ENCODE measurements at regions not wholly inside any gene's neighbourhood (a gene's known extent, or its start where the extent isn't known, plus 50 kb on each side); places are given as distances from the start of the nearest gene placed in this dataset.

DNA sequence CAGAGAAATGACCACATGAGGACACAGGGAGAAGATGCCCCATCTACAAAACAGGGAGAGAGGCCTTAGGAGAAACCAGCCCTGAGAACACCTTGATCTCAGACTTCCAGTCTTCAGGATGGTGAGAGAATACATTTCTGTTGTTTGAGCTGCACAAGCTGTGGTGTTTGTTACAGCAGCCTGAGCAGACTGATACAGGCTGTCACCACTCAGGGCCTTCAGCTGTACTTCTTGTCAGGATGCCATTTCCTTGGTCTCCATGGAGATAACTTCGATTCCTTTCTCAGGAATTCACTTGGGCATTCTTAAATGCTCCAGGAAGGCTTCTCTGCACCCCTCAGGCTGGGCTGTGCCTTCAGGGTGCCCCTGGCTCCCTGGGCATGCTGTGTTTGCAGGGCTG, 85.7 kb upstream of the IGFBP3 start:
- 0 out of 3 replicates have a peak, but pooled peaks cover 2% of the 10 kb centered on the region for H3K9me3 Mint-ChIP-seq
- no peak overlapping the region for H3K27ac Mint-ChIP-seq
- Histone ChIP-seq H3K36me3 (ENCODE audit: insufficient read depth) (no peaks in the 10 kb centered on the region), H3K4me1 (ENCODE audit: insufficient read depth) (no peaks in the 10 kb centered on the region), H2AFZ (no peak overlapping the region), H3K9me2 (ENCODE audit: insufficient read depth) (peaks cover 9% of the 10 kb centered on the region; the same call in 1 of the 2 replicates), H3K4me3 (no peak overlapping the region), H4K20me1 (replicated peaks; ENCODE audit: insufficient read depth) (no peaks in the 10 kb centered on the region), H3K27me3 (ENCODE audit: insufficient read depth) (no peaks in the 10 kb centered on the region), H3F3A (replicated peaks; ENCODE audit: low read depth) (no peaks in the 10 kb centered on the region), H3K27ac (ENCODE audit: low read depth) (no peak overlapping the region), H3K79me2 (replicated peaks; ENCODE audit: insufficient read depth) (no peaks in the 10 kb centered on the region), H3K4me2 (no peak overlapping the region)
- DNase-seq (ENCODE audit: low spot score) (no peak), ATAC-seq (no peak)
- TF ChIP-seq, protein P1, sequence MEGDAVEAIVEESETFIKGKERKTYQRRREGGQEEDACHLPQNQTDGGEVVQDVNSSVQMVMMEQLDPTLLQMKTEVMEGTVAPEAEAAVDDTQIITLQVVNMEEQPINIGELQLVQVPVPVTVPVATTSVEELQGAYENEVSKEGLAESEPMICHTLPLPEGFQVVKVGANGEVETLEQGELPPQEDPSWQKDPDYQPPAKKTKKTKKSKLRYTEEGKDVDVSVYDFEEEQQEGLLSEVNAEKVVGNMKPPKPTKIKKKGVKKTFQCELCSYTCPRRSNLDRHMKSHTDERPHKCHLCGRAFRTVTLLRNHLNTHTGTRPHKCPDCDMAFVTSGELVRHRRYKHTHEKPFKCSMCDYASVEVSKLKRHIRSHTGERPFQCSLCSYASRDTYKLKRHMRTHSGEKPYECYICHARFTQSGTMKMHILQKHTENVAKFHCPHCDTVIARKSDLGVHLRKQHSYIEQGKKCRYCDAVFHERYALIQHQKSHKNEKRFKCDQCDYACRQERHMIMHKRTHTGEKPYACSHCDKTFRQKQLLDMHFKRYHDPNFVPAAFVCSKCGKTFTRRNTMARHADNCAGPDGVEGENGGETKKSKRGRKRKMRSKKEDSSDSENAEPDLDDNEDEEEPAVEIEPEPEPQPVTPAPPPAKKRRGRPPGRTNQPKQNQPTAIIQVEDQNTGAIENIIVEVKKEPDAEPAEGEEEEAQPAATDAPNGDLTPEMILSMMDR (conservative IDR thresholded peaks at IDR 0.05; ENCODE audit: low read depth in 2 of 2) = no peak
- no peak for TF ChIP-seq ZNF114 (CRISPR knock-in tag; IDR thresholded peaks at IDR 0.05)
- TF ChIP-seq, protein P2, sequence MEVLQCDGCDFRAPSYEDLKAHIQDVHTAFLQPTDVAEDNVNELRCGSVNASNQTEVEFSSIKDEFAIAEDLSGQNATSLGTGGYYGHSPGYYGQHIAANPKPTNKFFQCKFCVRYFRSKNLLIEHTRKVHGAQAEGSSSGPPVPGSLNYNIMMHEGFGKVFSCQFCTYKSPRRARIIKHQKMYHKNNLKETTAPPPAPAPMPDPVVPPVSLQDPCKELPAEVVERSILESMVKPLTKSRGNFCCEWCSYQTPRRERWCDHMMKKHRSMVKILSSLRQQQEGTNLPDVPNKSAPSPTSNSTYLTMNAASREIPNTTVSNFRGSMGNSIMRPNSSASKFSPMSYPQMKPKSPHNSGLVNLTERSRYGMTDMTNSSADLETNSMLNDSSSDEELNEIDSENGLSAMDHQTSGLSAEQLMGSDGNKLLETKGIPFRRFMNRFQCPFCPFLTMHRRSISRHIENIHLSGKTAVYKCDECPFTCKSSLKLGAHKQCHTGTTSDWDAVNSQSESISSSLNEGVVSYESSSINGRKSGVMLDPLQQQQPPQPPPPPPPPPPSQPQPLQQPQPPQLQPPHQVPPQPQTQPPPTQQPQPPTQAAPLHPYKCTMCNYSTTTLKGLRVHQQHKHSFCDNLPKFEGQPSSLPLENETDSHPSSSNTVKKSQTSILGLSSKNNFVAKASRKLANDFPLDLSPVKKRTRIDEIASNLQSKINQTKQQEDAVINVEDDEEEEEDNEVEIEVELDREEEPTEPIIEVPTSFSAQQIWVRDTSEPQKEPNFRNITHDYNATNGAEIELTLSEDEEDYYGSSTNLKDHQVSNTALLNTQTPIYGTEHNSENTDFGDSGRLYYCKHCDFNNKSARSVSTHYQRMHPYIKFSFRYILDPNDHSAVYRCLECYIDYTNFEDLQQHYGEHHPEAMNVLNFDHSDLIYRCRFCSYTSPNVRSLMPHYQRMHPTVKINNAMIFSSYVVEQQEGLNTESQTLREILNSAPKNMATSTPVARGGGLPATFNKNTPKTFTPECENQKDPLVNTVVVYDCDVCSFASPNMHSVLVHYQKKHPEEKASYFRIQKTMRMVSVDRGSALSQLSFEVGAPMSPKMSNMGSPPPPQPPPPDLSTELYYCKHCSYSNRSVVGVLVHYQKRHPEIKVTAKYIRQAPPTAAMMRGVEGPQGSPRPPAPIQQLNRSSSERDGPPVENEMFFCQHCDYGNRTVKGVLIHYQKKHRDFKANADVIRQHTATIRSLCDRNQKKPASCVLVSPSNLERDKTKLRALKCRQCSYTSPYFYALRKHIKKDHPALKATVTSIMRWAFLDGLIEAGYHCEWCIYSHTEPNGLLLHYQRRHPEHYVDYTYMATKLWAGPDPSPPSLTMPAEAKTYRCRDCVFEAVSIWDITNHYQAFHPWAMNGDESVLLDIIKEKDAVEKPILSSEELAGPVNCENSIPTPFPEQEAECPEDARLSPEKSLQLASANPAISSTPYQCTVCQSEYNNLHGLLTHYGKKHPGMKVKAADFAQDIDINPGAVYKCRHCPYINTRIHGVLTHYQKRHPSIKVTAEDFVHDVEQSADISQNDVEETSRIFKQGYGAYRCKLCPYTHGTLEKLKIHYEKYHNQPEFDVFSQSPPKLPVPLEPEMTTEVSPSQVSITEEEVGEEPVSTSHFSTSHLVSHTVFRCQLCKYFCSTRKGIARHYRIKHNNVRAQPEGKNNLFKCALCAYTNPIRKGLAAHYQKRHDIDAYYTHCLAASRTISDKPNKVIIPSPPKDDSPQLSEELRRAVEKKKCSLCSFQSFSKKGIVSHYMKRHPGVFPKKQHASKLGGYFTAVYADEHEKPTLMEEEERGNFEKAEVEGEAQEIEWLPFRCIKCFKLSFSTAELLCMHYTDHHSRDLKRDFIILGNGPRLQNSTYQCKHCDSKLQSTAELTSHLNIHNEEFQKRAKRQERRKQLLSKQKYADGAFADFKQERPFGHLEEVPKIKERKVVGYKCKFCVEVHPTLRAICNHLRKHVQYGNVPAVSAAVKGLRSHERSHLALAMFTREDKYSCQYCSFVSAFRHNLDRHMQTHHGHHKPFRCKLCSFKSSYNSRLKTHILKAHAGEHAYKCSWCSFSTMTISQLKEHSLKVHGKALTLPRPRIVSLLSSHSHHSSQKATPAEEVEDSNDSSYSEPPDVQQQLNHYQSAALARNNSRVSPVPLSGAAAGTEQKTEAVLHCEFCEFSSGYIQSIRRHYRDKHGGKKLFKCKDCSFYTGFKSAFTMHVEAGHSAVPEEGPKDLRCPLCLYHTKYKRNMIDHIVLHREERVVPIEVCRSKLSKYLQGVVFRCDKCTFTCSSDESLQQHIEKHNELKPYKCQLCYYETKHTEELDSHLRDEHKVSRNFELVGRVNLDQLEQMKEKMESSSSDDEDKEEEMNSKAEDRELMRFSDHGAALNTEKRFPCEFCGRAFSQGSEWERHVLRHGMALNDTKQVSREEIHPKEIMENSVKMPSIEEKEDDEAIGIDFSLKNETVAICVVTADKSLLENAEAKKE (CRISPR knock-in tag; IDR thresholded peaks at IDR 0.05) = no peak
- no peak for TF ChIP-seq NANOG (IDR thresholded peaks at IDR 0.05; ENCODE audit: borderline replicate concordance)
- TF ChIP-seq, protein P3, sequence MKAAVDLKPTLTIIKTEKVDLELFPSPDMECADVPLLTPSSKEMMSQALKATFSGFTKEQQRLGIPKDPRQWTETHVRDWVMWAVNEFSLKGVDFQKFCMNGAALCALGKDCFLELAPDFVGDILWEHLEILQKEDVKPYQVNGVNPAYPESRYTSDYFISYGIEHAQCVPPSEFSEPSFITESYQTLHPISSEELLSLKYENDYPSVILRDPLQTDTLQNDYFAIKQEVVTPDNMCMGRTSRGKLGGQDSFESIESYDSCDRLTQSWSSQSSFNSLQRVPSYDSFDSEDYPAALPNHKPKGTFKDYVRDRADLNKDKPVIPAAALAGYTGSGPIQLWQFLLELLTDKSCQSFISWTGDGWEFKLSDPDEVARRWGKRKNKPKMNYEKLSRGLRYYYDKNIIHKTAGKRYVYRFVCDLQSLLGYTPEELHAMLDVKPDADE (IDR thresholded peaks at IDR 0.05) = no peak
- no peak for TF ChIP-seq JUNB (IDR thresholded peaks at IDR 0.05; ENCODE audit: unreplicated experiment)
- TF ChIP-seq POLR2AphosphoS5 (IDR thresholded peaks at IDR 0.05; ENCODE audit: low read depth) = no peak
- TF ChIP-seq ZNF331 (CRISPR knock-in tag; IDR thresholded peaks at IDR 0.05; ENCODE audit: low read depth) = no peak
- TF ChIP-seq, protein P4, sequence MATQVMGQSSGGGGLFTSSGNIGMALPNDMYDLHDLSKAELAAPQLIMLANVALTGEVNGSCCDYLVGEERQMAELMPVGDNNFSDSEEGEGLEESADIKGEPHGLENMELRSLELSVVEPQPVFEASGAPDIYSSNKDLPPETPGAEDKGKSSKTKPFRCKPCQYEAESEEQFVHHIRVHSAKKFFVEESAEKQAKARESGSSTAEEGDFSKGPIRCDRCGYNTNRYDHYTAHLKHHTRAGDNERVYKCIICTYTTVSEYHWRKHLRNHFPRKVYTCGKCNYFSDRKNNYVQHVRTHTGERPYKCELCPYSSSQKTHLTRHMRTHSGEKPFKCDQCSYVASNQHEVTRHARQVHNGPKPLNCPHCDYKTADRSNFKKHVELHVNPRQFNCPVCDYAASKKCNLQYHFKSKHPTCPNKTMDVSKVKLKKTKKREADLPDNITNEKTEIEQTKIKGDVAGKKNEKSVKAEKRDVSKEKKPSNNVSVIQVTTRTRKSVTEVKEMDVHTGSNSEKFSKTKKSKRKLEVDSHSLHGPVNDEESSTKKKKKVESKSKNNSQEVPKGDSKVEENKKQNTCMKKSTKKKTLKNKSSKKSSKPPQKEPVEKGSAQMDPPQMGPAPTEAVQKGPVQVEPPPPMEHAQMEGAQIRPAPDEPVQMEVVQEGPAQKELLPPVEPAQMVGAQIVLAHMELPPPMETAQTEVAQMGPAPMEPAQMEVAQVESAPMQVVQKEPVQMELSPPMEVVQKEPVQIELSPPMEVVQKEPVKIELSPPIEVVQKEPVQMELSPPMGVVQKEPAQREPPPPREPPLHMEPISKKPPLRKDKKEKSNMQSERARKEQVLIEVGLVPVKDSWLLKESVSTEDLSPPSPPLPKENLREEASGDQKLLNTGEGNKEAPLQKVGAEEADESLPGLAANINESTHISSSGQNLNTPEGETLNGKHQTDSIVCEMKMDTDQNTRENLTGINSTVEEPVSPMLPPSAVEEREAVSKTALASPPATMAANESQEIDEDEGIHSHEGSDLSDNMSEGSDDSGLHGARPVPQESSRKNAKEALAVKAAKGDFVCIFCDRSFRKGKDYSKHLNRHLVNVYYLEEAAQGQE (IDR thresholded peaks at IDR 0.05; ENCODE audit: unreplicated experiment) = no peak
- no peak for TF ChIP-seq EZH2phosphoT487 (IDR thresholded peaks at IDR 0.05; ENCODE audit: unreplicated experiment)
- TF ChIP-seq CREB1 (CRISPR knock-in tag; IDR thresholded peaks at IDR 0.05; ENCODE audit: low read depth) = no peak
- no peak for TF ChIP-seq STAT1 (IDR thresholded peaks at IDR 0.05; ENCODE audit: unreplicated experiment)
- no peak for TF ChIP-seq EZH2 (IDR thresholded peaks at IDR 0.05; ENCODE audit: low read depth, unreplicated experiment)
- no peak overlapping the region for H3K4me3 Mint-ChIP-seq
- H3K27me3 Mint-ChIP-seq (ENCODE audit: insufficient read depth, low read depth, poor library complexity) = peaks cover 10% of the 10 kb centered on the region
- H3K4me1 Mint-ChIP-seq = no peaks in the 10 kb centered on the region
- H3K36me3 Mint-ChIP-seq (ENCODE audit: low read depth) = no peaks in the 10 kb centered on the region
